ENCODE measurements at regions not wholly inside any gene's neighbourhood (a gene's known extent, or its start where the extent isn't known, plus 50 kb on each side); places are given as distances from the start of the nearest gene placed in this dataset.

GRCh38 chr4:164318350-164318749, 435.6 kb upstream of the SMIM31 start:
- Histone ChIP-seq H3K4me3 (no peak overlapping the region), H3K27ac (no peak overlapping the region), H3K4me1 (ENCODE audit: control insufficient read depth in 1 of 2, low read depth in 2 of 2) (no peaks in the 10 kb centered on the region), H3K27me3 (replicated peaks; ENCODE audit: insufficient read depth) (no peaks in the 10 kb centered on the region), H3K36me3 (no peaks in the 10 kb centered on the region), H3K9me3 (no peaks in the 10 kb centered on the region)
- DNase-seq (ENCODE audit: low spot score), result no peak
- no peak for TF ChIP-seq CTCF (IDR thresholded peaks at IDR 0.05)
- no peak for ATAC-seq (ENCODE audit: insufficient number of reproducible peaks, low FRiP score, low read depth)

- Histone ChIP-seq H3K36me3 (no peaks in the 10 kb centered on the region), H3K9me3 (no peaks in the 10 kb centered on the region), H3K4me3 (no peak overlapping the region), H3K4me1 (ENCODE audit: control insufficient read depth in 1 of 2, low read depth in 2 of 2) (no peaks in the 10 kb centered on the region), H3K27ac (no peak overlapping the region), H3K27me3 (replicated peaks; ENCODE audit: insufficient read depth) (no peaks in the 10 kb centered on the region)
- no peak for TF ChIP-seq CTCF (IDR thresholded peaks at IDR 0.05)
- DNase-seq (ENCODE audit: low spot score) (no peak), ATAC-seq (ENCODE audit: insufficient number of reproducible peaks, low FRiP score, low read depth) (no peak)
Measured at GRCh38 chr4:164319688-164320087, 434.2 kb upstream of the SMIM31 start.

- no peak for ATAC-seq (ENCODE audit: insufficient number of reproducible peaks, low FRiP score, low read depth)
- DNase-seq (ENCODE audit: low spot score), result no peak
Measured at GRCh38 chr4:164320847-164321246, 433.1 kb upstream of the SMIM31 start.

GRCh38 chr4:164326056-164326455, 427.9 kb upstream of the SMIM31 start:
- ATAC-seq (ENCODE audit: insufficient number of reproducible peaks, low FRiP score, low read depth) (no peak), DNase-seq (ENCODE audit: low spot score) (no peak)
- no peak overlapping the region for H3K27ac ChIP-seq
- no peaks in the 10 kb centered on the region for H3K4me1 ChIP-seq (ENCODE audit: control insufficient read depth in 1 of 2, low read depth in 2 of 2)
- no peaks in the 10 kb centered on the region for H3K36me3 ChIP-seq
- TF ChIP-seq CTCF (IDR thresholded peaks at IDR 0.05), result no peak
- no peaks in the 10 kb centered on the region for H3K27me3 ChIP-seq (replicated peaks; ENCODE audit: insufficient read depth)
- H3K4me3 ChIP-seq, result no peak overlapping the region
- H3K9me3 ChIP-seq, result no peaks in the 10 kb centered on the region

More at GRCh38 chr4:164320847-164321246, 433.1 kb upstream of the SMIM31 start:
- Histone ChIP-seq H3K4me3 (no peak overlapping the region), H3K36me3 (no peaks in the 10 kb centered on the region), H3K27ac (no peak overlapping the region), H3K9me3 (no peaks in the 10 kb centered on the region), H3K4me1 (ENCODE audit: control insufficient read depth in 1 of 2, low read depth in 2 of 2) (no peaks in the 10 kb centered on the region), H3K27me3 (replicated peaks; ENCODE audit: insufficient read depth) (no peaks in the 10 kb centered on the region)
- no peak for TF ChIP-seq CTCF (IDR thresholded peaks at IDR 0.05)

GRCh38 chr4:164337219-164337944, 416.5 kb upstream of the SMIM31 start:
- no peak for ATAC-seq (ENCODE audit: insufficient number of reproducible peaks, low FRiP score, low read depth)
- no peaks in the 10 kb centered on the region for H3K27me3 ChIP-seq (replicated peaks; ENCODE audit: insufficient read depth)
- no peak for TF ChIP-seq CTCF (IDR thresholded peaks at IDR 0.05)
- H3K4me1 ChIP-seq (ENCODE audit: control insufficient read depth in 1 of 2, low read depth in 2 of 2), result no peaks in the 10 kb centered on the region
- H3K36me3 ChIP-seq, result no peaks in the 10 kb centered on the region
- H3K9me3 ChIP-seq, result no peaks in the 10 kb centered on the region
- no peak overlapping the region for H3K27ac ChIP-seq
- DNase-seq (ENCODE audit: low spot score), result no peak
- no peak overlapping the region for H3K4me3 ChIP-seq
